ENCODE measurements at regions not wholly inside any gene's neighbourhood (a gene's known extent, or its start where the extent isn't known, plus 50 kb on each side); places are given as distances from the start of the nearest gene placed in this dataset.

- no peak for TF ChIP-seq CTCF (IDR thresholded peaks at IDR 0.05; ENCODE audit: unreplicated experiment)
- H3K4me3 Mint-ChIP-seq (ENCODE audit: unreplicated experiment): no peak overlapping the region
- H3K9me3 Mint-ChIP-seq (ENCODE audit: unreplicated experiment): no peaks in the 10 kb centered on the region
- H3K27ac Mint-ChIP-seq (ENCODE audit: low read depth, unreplicated experiment): no peak overlapping the region
- no peaks in the 10 kb centered on the region for H3K4me1 Mint-ChIP-seq (ENCODE audit: insufficient read depth, unreplicated experiment)
- ChIA-PET POLR2A (interaction anchor here (1.2 kb wide), 1 partner anchor 11 kb away, joined by 3 read pairs; no protein-coding TSS in a partner anchor), CTCF (no interaction called here)
- H3K27me3 Mint-ChIP-seq (ENCODE audit: insufficient read depth, unreplicated experiment): peaks cover 10% of the 10 kb centered on the region
- intact Hi-C loops (cut with micrococcal nuclease): no loop called here
- no peaks in the 10 kb centered on the region for H3K36me3 Mint-ChIP-seq (ENCODE audit: insufficient read depth, unreplicated experiment)
- DNase-seq (ENCODE audit: unreplicated experiment): no peak
- BruUV-seq (replicated peaks): no TSS peak
These were observed 289.0 kb upstream of the AGTR1 start for GRCh38 chr3:148408667-148409066.

GRCh38 chr3:148420242-148420641, 277.5 kb upstream of the AGTR1 start:
- no peaks in the 10 kb centered on the region for H3K4me1 Mint-ChIP-seq (ENCODE audit: insufficient read depth, unreplicated experiment)

GRCh38 chr3:148428862-148429605, 268.7 kb upstream of the AGTR1 start:
- DNase-seq (ENCODE audit: unreplicated experiment): no peak
- Mint-ChIP-seq H3K4me3 (ENCODE audit: unreplicated experiment) (no peak overlapping the region), H3K36me3 (ENCODE audit: insufficient read depth, unreplicated experiment) (no peaks in the 10 kb centered on the region), H3K27ac (ENCODE audit: low read depth, unreplicated experiment) (no peak overlapping the region), H3K4me1 (ENCODE audit: insufficient read depth, unreplicated experiment) (no peaks in the 10 kb centered on the region), H3K9me3 (ENCODE audit: unreplicated experiment) (no peaks in the 10 kb centered on the region), H3K27me3 (ENCODE audit: insufficient read depth, unreplicated experiment) (peaks cover 18% of the 10 kb centered on the region)
- intact Hi-C loops (cut with micrococcal nuclease): no loop called here
- no TSS peak for BruUV-seq (replicated peaks)
- ChIA-PET CTCF (interaction anchor here (0.7 kb wide), 1 partner anchor 27 kb away, joined by 3 read pairs; no protein-coding TSS in a partner anchor), POLR2A (no interaction called here)
- TF ChIP-seq CTCF (IDR thresholded peaks at IDR 0.05; ENCODE audit: unreplicated experiment): no peak

More at GRCh38 chr3:148420242-148420641, 277.5 kb upstream of the AGTR1 start:
- TF ChIP-seq CTCF (IDR thresholded peaks at IDR 0.05; ENCODE audit: unreplicated experiment): no peak
- Mint-ChIP-seq H3K27ac (ENCODE audit: low read depth, unreplicated experiment) (no peak overlapping the region), H3K9me3 (ENCODE audit: unreplicated experiment) (no peaks in the 10 kb centered on the region), H3K4me3 (ENCODE audit: unreplicated experiment) (no peak overlapping the region), H3K36me3 (ENCODE audit: insufficient read depth, unreplicated experiment) (no peaks in the 10 kb centered on the region), H3K27me3 (ENCODE audit: insufficient read depth, unreplicated experiment) (peaks cover 20% of the 10 kb centered on the region)
- intact Hi-C loops (cut with micrococcal nuclease): no loop called here
- no TSS peak for BruUV-seq (replicated peaks)
- CTCF ChIA-PET: no interaction called here
- POLR2A ChIA-PET: no interaction called here
- no peak for DNase-seq (ENCODE audit: unreplicated experiment)

- peaks cover 47% of the 10 kb centered on the region for H3K27me3 Mint-ChIP-seq (ENCODE audit: insufficient read depth, unreplicated experiment)
- H3K27ac Mint-ChIP-seq (ENCODE audit: low read depth, unreplicated experiment): no peak overlapping the region
- CTCF ChIA-PET: interaction anchor here (0.5 kb wide), 1 partner anchor 86 kb away, joined by 3 read pairs; no protein-coding TSS in a partner anchor
- no peaks in the 10 kb centered on the region for H3K36me3 Mint-ChIP-seq (ENCODE audit: insufficient read depth, unreplicated experiment)
- no peak for DNase-seq (ENCODE audit: unreplicated experiment)
- no peaks in the 10 kb centered on the region for H3K9me3 Mint-ChIP-seq (ENCODE audit: unreplicated experiment)
- POLR2A ChIA-PET: no interaction called here
- H3K4me1 Mint-ChIP-seq (ENCODE audit: insufficient read depth, unreplicated experiment): no peaks in the 10 kb centered on the region
- H3K4me3 Mint-ChIP-seq (ENCODE audit: unreplicated experiment): no peak overlapping the region
- no TSS peak for BruUV-seq (replicated peaks)
- intact Hi-C loops (cut with micrococcal nuclease): no loop called here
- TF ChIP-seq CTCF (IDR thresholded peaks at IDR 0.05; ENCODE audit: unreplicated experiment): no peak
These were observed 264.0 kb upstream of the AGTR1 start for GRCh38 chr3:148433665-148434064.
